ENCODE measurements at regions not wholly inside any gene's neighbourhood (a gene's known extent, or its start where the extent isn't known, plus 50 kb on each side); places are given as distances from the start of the nearest gene placed in this dataset.

DNA sequence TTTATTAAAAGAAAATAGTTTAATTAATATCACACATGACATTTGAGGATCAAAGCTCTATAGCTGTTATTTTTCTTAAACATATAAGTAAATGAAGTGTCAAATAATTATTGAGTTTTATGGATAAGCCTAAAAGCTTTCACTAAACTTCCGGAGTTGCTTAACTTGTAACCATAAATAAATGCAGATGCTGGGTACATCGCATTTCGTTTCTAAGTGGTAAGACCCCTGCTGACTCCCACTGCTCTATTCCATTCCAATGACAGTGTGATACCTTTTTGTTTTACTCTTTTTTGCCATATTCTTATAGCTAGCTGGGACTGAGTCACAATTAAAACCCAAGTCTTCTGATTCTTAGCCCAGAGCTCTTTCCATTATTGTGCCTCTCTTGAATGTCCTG is 411.1 kb downstream of the SOX2 start:
- Histone ChIP-seq H3K14ac (replicated peaks; ENCODE audit: low read depth, low read length) (no peak overlapping the region), H3K36me3 (ENCODE audit: control insufficient read depth, insufficient read depth, low read length) (no peaks in the 10 kb centered on the region), H3K9ac (ENCODE audit: low read depth, low read length) (no peak overlapping the region), H3K18ac (ENCODE audit: low read depth, low read length) (no peak overlapping the region), H2AK9ac (replicated peaks; ENCODE audit: low read depth, low read length, poor library complexity) (no peak overlapping the region), H2BK20ac (ENCODE audit: low read depth, low read length) (no peak overlapping the region), H3K9me1 (ENCODE audit: insufficient read depth, low read length) (no peaks in the 10 kb centered on the region), H2BK15ac (ENCODE audit: low read depth, low read length) (no peak overlapping the region), H4K91ac (ENCODE audit: insufficient read depth, low read depth, low read length) (no peak overlapping the region), H2BK5ac (ENCODE audit: low read depth, low read length, poor library complexity, severe bottlenecking) (no peak overlapping the region), H4K5ac (ENCODE audit: low read depth, low read length) (no peak overlapping the region), H3K9me3 (ENCODE audit: control insufficient read depth, insufficient read depth, low read length) (peaks cover 12% of the 10 kb centered on the region), H3K27ac (ENCODE audit: insufficient read depth, low read length) (no peak overlapping the region), H2AFZ (replicated peaks; ENCODE audit: low read length, poor library complexity) (no peak overlapping the region), H4K8ac (ENCODE audit: low read depth in 2 of 2, low read length in 2 of 2) (no peak overlapping the region), H2BK120ac (ENCODE audit: low read depth, low read length) (no peak overlapping the region), H3K4me3 (ENCODE audit: insufficient read depth, low read depth, low read length) (no peak overlapping the region), H3K4me1 (ENCODE audit: control insufficient read depth, insufficient read depth, low read length) (no peaks in the 10 kb centered on the region), H3K4ac (ENCODE audit: low read depth, low read length) (no peak overlapping the region), H4K20me1 (ENCODE audit: insufficient read depth, low read length) (no peaks in the 10 kb centered on the region), H3K4me2 (ENCODE audit: low read depth, low read length) (no peak overlapping the region), H3K56ac (ENCODE audit: extremely low read depth, insufficient read depth, low read length) (no peak overlapping the region), H3K27me3 (ENCODE audit: control insufficient read depth, insufficient read depth, low read length) (no peaks in the 10 kb centered on the region), H3K23ac (ENCODE audit: low read depth, low read length) (no peak overlapping the region), H2AK5ac (ENCODE audit: low read depth, low read length) (no peak overlapping the region), H3K79me1 (ENCODE audit: low read depth in 1 of 2, low read length in 2 of 2) (no peaks in the 10 kb centered on the region)
- ATAC-seq (ENCODE audit: low read depth) (no peak), DNase-seq (no peak)
- in situ Hi-C loops (cut with MboI; ENCODE audit: low sequenced_read_pairs) = no loop called here
- TF ChIP-seq FOS (IDR thresholded peaks at IDR 0.05; ENCODE audit: low read depth, low read length) = no peak
- no peak for TF ChIP-seq NFE2L2 (IDR thresholded peaks at IDR 0.05; ENCODE audit: low read depth, low read length)
- TF ChIP-seq, protein P1, sequence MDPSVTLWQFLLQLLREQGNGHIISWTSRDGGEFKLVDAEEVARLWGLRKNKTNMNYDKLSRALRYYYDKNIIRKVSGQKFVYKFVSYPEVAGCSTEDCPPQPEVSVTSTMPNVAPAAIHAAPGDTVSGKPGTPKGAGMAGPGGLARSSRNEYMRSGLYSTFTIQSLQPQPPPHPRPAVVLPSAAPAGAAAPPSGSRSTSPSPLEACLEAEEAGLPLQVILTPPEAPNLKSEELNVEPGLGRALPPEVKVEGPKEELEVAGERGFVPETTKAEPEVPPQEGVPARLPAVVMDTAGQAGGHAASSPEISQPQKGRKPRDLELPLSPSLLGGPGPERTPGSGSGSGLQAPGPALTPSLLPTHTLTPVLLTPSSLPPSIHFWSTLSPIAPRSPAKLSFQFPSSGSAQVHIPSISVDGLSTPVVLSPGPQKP (IDR thresholded peaks at IDR 0.05; ENCODE audit: borderline replicate concordance, low read depth, low read length) = no peak
- TF ChIP-seq RCOR1 (IDR thresholded peaks at IDR 0.05; ENCODE audit: insufficient replicate concordance, low read length) = no peak
- no peak for TF ChIP-seq MXI1 (IDR thresholded peaks at IDR 0.05; ENCODE audit: borderline replicate concordance, low read depth, low read length)
- no peak for TF ChIP-seq CHD1 (IDR thresholded peaks at IDR 0.05; ENCODE audit: low read depth, low read length)
- no peak for TF ChIP-seq BHLHE40 (IDR thresholded peaks at IDR 0.05; ENCODE audit: low read depth, low read length)
- TF ChIP-seq MAFK (IDR thresholded peaks at IDR 0.05; ENCODE audit: low read depth, low read length) = no peak
- TF ChIP-seq, protein P2, sequence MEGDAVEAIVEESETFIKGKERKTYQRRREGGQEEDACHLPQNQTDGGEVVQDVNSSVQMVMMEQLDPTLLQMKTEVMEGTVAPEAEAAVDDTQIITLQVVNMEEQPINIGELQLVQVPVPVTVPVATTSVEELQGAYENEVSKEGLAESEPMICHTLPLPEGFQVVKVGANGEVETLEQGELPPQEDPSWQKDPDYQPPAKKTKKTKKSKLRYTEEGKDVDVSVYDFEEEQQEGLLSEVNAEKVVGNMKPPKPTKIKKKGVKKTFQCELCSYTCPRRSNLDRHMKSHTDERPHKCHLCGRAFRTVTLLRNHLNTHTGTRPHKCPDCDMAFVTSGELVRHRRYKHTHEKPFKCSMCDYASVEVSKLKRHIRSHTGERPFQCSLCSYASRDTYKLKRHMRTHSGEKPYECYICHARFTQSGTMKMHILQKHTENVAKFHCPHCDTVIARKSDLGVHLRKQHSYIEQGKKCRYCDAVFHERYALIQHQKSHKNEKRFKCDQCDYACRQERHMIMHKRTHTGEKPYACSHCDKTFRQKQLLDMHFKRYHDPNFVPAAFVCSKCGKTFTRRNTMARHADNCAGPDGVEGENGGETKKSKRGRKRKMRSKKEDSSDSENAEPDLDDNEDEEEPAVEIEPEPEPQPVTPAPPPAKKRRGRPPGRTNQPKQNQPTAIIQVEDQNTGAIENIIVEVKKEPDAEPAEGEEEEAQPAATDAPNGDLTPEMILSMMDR (conservative IDR thresholded peaks at IDR 0.05; ENCODE audit: low read depth, low read length) = no peak
- no peak for TF ChIP-seq POLR2A (IDR thresholded peaks at IDR 0.05; ENCODE audit: low read depth, low read length)
- TF ChIP-seq CEBPB (IDR thresholded peaks at IDR 0.05; ENCODE audit: low read depth, low read length) = no peak
- no peak for TF ChIP-seq SMC3 (IDR thresholded peaks at IDR 0.05; ENCODE audit: low read depth, low read length)
- TF ChIP-seq MAZ (IDR thresholded peaks at IDR 0.05; ENCODE audit: borderline replicate concordance, low read depth, low read length) = no peak
- BruUV-seq (replicated peaks) = no TSS peak
- POLR2A ChIA-PET (ENCODE audit: unreplicated experiment) = no interaction called here
- dilution Hi-C loops (cut with HindIII; ENCODE audit: low sequenced_read_pairs, unreplicated experiment) = no loop called here
- intact Hi-C loops (cut with micrococcal nuclease) = no loop called here
- CTCF ChIA-PET = no interaction called here
- WGBS, 2 experiments (ENCODE audit: extremely low coverage in 2 of 2, insufficient read length in 1 of 2) = no CpG with 5 or more reads among the region's 3 CpGs
